ENCODE measurements at regions not wholly inside any gene's neighbourhood (a gene's known extent, or its start where the extent isn't known, plus 50 kb on each side); places are given as distances from the start of the nearest gene placed in this dataset.
"Not testable (repeated sequence)": the region's sequence is repeated elsewhere in the genome, so short reads cannot be mapped to it uniquely, and the experiment has no call there.

DNA sequence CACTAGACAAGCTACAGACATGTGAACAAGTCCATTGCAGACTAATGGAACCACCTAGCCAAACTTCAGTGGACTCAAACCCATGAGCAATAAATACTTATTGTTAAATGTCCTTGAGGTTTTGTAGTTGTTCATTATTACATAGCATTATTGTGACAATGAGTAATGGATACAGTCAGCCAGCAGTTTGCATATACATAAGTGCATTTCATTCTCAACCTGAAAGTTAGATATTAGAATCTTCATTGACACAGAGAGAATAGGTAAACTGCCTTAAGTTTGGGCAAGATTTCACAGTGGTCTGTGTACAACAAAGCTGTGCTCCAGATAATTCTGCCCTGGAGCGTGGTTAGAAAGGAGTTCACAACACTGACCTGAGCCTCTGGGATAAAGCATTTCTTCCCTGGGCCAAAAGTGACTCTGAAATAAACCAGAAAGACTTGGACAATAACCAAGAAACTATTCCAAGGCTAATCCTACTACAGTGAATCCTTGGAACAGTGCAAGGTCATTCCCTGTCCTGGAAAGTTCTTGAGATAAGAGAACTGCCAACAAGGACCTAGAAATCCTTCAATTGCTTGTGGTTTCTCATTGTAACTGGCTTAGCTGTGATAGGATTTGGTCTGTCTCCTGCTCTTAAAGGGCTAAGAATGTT, 225.5 kb upstream of the STT3B start:
- DNase-seq (ENCODE audit: low read depth in 2 of 3, low spot score in 2 of 3) = no peak

DNA sequence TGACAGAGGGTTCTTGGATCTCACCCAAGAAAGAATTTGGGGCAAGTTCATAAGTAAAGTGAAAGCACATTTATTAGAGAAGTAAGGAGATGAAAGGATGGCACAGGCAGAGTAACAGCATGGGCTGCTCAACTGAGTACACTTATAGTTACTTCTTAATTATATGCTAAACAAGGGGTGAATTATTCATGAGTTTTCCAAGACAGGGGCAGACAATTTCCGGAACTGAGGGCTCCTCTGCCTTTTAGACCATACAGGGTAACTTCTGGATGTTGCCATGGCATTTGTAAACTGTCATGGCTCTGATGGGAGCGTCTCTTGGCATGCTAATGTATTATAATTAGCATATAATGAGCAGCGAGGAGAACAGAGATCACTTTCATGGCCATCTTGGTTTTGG, 221.2 kb upstream of the STT3B start:
- no peak for DNase-seq (ENCODE audit: low read depth in 2 of 3, low spot score in 2 of 3)

- DNase-seq (ENCODE audit: low read depth in 2 of 3, low spot score in 2 of 3) = no peak
Measured at GRCh38 chr3:31312400-31312799, 220.3 kb upstream of the STT3B start.

DNA sequence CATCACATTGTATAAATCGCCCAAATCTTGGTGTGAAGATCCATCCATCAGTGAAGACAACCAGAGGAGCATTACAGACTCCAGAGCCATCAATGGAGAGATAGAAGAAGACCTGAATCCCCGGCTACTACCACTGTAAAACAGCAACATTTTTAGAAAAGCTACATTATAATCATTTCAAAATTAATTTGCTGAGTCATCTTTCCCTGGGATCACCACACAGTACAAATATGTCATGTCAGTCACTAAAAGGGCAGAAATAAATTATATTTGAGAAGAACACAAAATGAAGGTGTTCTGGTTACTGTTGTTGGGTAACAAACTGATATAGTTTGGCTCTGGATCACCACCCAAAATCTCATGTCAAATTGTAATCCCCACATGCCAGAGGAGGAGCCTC, 218.5 kb upstream of the STT3B start:
- DNase-seq (ENCODE audit: low read depth in 2 of 3, low spot score in 2 of 3) = peak in 1 of 3 donors; percentile 21

GRCh38 chr3:31319332-31319731, 213.4 kb upstream of the STT3B start:
- DNase-seq (ENCODE audit: low read depth in 2 of 3, low spot score in 2 of 3) = no peak

- DNase-seq (ENCODE audit: low read depth in 2 of 3, low spot score in 2 of 3) = no peak
Measured at GRCh38 chr3:31321620-31322019, 211.1 kb upstream of the STT3B start.

DNA sequence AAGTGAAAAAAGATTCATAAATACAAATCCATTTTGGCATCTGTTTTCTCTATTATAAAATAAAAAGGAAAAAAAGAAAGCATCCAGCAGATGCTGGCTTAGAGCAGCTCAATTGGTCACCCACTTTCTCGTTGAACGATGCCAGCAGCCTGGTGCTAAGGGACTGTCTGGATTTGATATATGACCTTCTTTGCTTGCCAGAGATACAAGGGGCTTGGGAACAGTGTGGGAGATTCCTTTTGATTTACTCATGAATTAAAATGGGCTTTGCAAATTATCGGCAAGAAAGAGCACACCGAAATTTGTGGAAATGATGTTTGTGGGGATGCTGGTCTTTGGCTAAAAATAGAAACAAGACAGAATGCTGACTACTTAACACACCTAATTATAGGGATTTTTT, 210.3 kb upstream of the STT3B start:
- no peak for DNase-seq (ENCODE audit: low read depth in 2 of 3, low spot score in 2 of 3)

DNA sequence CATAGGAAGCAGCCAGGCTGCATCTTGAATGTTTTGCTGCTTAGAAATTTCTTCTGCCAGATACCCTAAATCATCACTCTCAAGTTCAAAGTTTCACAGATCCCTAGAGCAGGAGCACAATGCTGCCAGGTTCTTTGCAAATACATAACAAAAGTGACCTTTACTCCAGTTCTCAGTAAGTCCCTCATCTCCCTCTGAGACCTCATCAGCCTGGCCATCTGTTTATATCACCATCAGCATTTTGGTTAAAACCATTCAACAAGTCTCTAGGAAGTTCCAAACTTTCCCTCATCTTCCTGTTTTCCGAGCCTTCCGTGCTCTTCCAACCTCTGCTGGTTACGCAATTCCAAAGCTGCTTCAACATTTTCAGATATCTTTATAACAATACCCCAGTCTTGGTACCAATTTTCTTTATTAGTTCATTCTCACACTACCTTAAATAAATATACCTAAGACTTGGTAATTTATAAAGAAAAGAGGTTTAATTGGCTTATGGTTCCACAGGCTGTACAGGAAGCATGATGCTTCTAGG, 204.8 kb upstream of the STT3B start:
- DNase-seq (ENCODE audit: low read depth in 2 of 3, low spot score in 2 of 3) = not testable (repeated sequence)

- no peak for DNase-seq (ENCODE audit: low read depth in 2 of 3, low spot score in 2 of 3)
Measured at GRCh38 chr3:31331278-31331677, 201.4 kb upstream of the STT3B start.

GRCh38 chr3:31341130-31341529, 191.6 kb upstream of the STT3B start:
- DNase-seq (ENCODE audit: low read depth in 2 of 3, low spot score in 2 of 3) = no peak

- DNase-seq (ENCODE audit: low read depth in 2 of 3, low spot score in 2 of 3) = no peak
Measured at GRCh38 chr3:31343075-31343474, 189.7 kb upstream of the STT3B start.

- DNase-seq (ENCODE audit: low read depth in 2 of 3, low spot score in 2 of 3) = no peak
Measured at GRCh38 chr3:31345581-31345980, 187.1 kb upstream of the STT3B start.

- no peak for DNase-seq (ENCODE audit: low read depth in 2 of 3, low spot score in 2 of 3)
Measured at GRCh38 chr3:31346542-31346979, 186.2 kb upstream of the STT3B start.

DNA sequence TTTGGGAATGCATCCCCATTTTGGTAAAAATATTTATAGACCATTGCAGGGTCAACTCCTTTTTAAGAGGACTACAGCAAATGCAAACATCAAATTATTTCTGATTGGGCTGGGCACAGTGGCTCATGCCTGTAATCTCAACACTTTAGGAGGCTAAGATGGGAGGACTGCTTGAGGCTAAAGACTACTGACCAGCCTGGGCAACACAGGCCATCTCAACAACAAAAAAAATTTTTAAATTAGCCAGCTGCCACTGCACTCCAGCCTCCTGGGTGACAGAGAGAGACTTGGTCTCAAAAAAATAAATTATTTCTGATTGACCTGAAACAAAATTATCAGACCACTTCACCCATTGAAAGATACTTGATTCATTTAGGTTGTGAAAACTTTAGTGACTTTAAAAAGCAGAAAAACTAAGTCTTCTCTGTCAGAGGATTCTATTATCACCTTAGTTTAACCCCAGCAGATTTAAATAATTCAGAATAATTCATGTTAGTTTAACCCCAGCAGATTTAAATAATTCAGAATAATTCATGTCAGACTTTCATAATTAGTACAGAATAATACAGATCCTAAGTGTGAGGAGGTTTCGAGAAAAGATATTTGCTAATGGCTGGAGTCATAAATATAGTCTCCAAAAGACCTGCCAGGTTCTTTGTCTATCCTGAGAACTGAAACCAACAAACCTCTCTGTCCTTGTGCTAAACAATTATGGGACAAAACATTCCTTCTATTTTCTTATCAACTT, 183.6 kb upstream of the STT3B start:
- DNase-seq (ENCODE audit: low read depth in 2 of 3, low spot score in 2 of 3) = no peak

- no peak for DNase-seq (ENCODE audit: low read depth in 2 of 3, low spot score in 2 of 3)
Measured at GRCh38 chr3:31350307-31350706, 182.4 kb upstream of the STT3B start.

DNA sequence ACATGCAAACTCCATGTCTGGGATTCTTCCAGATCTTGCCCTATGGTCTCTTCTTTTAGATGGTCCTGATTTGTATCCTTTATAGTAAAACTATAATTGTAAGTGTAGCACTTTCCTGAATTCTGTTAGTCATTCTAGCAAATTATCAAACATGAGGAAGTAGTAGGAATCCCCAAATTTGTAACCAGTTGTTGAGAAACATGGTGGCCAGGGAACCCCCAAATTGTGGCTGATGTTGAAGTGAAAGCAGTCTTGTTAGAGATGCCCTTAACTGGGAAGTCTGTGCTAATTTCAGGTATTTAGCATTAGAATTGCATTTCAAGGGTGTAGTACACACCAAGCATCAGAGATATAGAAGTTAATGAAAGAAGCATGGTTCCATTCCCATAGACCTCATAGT, 180.4 kb upstream of the STT3B start:
- no peak for DNase-seq (ENCODE audit: low read depth in 2 of 3, low spot score in 2 of 3)

GRCh38 chr3:31353166-31353565, 179.6 kb upstream of the STT3B start:
- DNase-seq (ENCODE audit: low read depth in 2 of 3, low spot score in 2 of 3) = no peak

DNA sequence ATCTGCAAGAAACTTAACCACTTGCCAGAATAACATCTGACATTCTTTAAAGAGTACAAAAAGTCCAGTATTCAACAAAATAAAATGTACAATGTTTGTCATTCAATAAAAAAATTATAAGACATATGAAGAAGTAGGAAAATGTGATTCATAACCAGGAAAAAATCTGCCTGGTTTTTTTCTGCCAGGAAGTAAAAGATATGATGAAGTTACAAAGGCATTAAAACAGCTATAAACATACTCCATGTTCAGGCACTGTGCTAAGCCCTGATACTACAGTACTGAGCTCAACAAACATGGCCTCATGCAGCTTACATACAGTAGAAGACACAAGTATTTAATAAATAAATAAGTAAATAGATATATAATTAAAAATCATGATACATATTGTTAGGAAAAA, 178.4 kb upstream of the STT3B start:
- DNase-seq (ENCODE audit: low read depth in 2 of 3, low spot score in 2 of 3) = no peak

DNA sequence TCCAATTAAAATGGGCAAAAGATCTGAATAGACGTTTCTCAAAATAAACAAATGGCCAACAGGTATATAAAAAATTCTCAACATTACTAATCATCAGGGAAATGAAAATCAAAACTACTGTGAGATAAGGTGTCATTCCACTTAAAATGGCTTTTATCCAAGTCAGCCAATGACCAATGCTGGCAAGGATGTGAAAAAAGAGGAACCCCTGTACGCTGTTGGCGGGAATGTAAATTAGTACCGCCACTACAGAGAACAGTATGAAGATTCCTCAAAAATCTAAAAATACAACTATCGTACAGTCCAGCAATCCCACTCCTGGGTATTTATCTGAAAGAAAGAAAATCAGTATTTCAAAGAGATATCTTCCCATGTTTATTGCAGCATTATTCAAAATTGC, 176.9 kb upstream of the STT3B start:
- DNase-seq (ENCODE audit: low read depth in 2 of 3, low spot score in 2 of 3) = peak in 1 of 3 donors; percentile 33

DNA sequence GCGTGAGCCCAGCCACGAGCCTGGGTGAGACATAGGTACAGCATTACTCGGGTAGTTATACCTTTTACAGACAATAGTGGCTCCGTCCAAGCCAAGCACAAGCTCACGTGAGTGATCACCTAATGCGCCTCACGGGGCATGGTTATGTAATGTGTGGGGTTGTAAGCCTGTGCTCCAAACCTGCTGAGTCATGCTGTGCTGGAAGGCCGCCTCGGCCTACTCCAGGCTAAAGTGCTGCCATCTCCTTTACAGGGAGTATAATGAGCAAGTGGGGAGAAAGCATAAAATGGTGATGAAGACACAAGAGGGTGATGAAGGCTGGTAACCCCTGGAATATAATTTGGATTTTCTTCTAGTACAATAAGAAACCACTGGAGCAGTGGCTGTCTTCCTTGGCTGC, 175.8 kb upstream of the STT3B start:
- DNase-seq (ENCODE audit: low read depth in 2 of 3, low spot score in 2 of 3) = peak in 1 of 3 donors; percentile 45

DNA sequence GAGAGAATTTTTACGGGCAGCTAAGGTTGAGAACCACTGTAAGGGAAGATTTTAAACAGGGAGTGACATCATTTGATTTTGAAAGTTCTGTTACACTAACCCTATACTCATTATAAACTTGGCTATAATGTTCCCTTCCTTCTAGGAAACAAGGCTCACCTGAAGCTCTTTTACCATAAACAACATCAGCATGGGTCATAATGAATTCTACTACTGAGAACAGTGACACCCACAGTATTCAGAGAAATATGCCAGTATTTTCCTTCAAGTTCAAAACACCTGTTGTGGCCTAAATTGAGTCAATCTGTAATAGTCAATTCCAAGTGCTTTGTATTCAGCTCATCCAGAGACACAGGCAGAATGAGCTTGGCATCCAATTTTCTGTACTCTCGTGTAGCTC, 175.3 kb upstream of the STT3B start:
- no peak for DNase-seq (ENCODE audit: low read depth in 2 of 3, low spot score in 2 of 3)

GRCh38 chr3:31358473-31359070, 174.2 kb upstream of the STT3B start:
- no peak for DNase-seq (ENCODE audit: low read depth in 2 of 3, low spot score in 2 of 3)

Measured in hematopoietic multipotent progenitor cell (in vitro differentiated cells).